ENCODE measurements at regions not wholly inside any gene's neighbourhood (a gene's known extent, or its start where the extent isn't known, plus 50 kb on each side); places are given as distances from the start of the nearest gene placed in this dataset.

- TF ChIP-seq POLR2A (IDR thresholded peaks at IDR 0.05) (no peak), EP300 (IDR thresholded peaks at IDR 0.05) (no peak), CTCF (IDR thresholded peaks at IDR 0.05) (no peak)
- no peaks in the 10 kb centered on the region for H3K36me3 ChIP-seq
- H3K4me1 ChIP-seq = peaks cover 0 to 9% (median 0%) of the 10 kb centered on the region in 4 donors
- no peak overlapping the region for H3K4me3 ChIP-seq
- 90 to 95% methylated on average over 11 of the region's 11 CpGs for WGBS, 2 donors
- no peaks in the 10 kb centered on the region for H3K27me3 ChIP-seq
- H3K27ac ChIP-seq = no peak overlapping the region
- H3K9me3 ChIP-seq = no peaks in the 10 kb centered on the region
- no peak for DNase-seq (ENCODE audit: low spot score in 2 of 2)
Observed at GRCh38 chr2:71928734-71929481, 218.8 kb downstream of the CYP26B1 start.

- H3K27me3 ChIP-seq = no peaks in the 10 kb centered on the region
- no peaks in the 10 kb centered on the region for H3K9me3 ChIP-seq
- peaks cover 0 to 17% (median 0%) of the 10 kb centered on the region in 4 donors for H3K4me1 ChIP-seq
- H3K27ac ChIP-seq = no peak overlapping the region
- 94 to 96% methylated on average over 10 of the region's 10 CpGs for WGBS, 2 donors
- no peaks in the 10 kb centered on the region for H3K36me3 ChIP-seq
- no peak for DNase-seq (ENCODE audit: low spot score in 2 of 2)
- TF ChIP-seq CTCF (IDR thresholded peaks at IDR 0.05) = no peak
- TF ChIP-seq POLR2A (IDR thresholded peaks at IDR 0.05) = no peak
- no peak overlapping the region for H3K4me3 ChIP-seq
Observed at GRCh38 chr2:71927757-71928715, 219.6 kb downstream of the CYP26B1 start.

- peaks cover 0 to 20% (median 0%) of the 10 kb centered on the region in 4 donors for H3K4me1 ChIP-seq
- H3K27me3 ChIP-seq = no peaks in the 10 kb centered on the region
- H3K36me3 ChIP-seq = no peaks in the 10 kb centered on the region
- WGBS, 2 donors = 91 to 92% methylated on average over 16 of the region's 16 CpGs
- no peaks in the 10 kb centered on the region for H3K9me3 ChIP-seq
- H3K27ac ChIP-seq = no peak overlapping the region
- no peak overlapping the region for H3K4me3 ChIP-seq
- TF ChIP-seq EP300 (IDR thresholded peaks at IDR 0.05) = no peak
- DNase-seq (ENCODE audit: low spot score in 2 of 2) = no peak
Observed at GRCh38 chr2:71926876-71927756, 220.5 kb downstream of the CYP26B1 start.

GRCh38 chr2:71926089-71926447, 221.6 kb downstream of the CYP26B1 start:
- Histone ChIP-seq H3K27me3 (no peaks in the 10 kb centered on the region), H3K9me3 (no peaks in the 10 kb centered on the region), H3K27ac (no peak overlapping the region), H3K4me3 (no peak overlapping the region), H3K4me1 (peaks cover 0 to 20% (median 0%) of the 10 kb centered on the region in 4 donors), H3K36me3 (no peaks in the 10 kb centered on the region)
- no peak for DNase-seq (ENCODE audit: low spot score in 2 of 2)
- TF ChIP-seq EP300 (IDR thresholded peaks at IDR 0.05) (no peak), POLR2A (IDR thresholded peaks at IDR 0.05) (no peak), CTCF (IDR thresholded peaks at IDR 0.05) (no peak)
- WGBS, 2 donors = 90 to 91% methylated on average over 9 of the region's 9 CpGs

All from tibial nerve (tissue), 4 donors.